Body of pancreas (tissue), 4 donors: ENCODE measurements at regions not wholly inside any gene's neighbourhood (a gene's known extent, or its start where the extent isn't known, plus 50 kb on each side); places are given as distances from the start of the nearest gene placed in this dataset.

Experiments
- POLR2A ChIP-seq, 3 donors: fragments of 450-650 bp; IDR thresholded peaks; one replicate each; pipeline ENCODE4 v1.6.1; 2016; ENCODE audit warnings: antibody characterized with exemption in 3 of 3, mild to moderate bottlenecking in 2 of 3
- TF ChIP-seq, protein P1 (sequence below), 7 experiments: fragments of 450-650 bp in 4 of 7; fragments of 200-600 bp in 3 of 7; sonication (generic) in 3 of 7; IDR thresholded peaks; one replicate each; pipeline ENCODE4 v1.5.1; 2016 to 2019; ENCODE audit warnings: antibody characterized with exemption in 7 of 7

DNA sequence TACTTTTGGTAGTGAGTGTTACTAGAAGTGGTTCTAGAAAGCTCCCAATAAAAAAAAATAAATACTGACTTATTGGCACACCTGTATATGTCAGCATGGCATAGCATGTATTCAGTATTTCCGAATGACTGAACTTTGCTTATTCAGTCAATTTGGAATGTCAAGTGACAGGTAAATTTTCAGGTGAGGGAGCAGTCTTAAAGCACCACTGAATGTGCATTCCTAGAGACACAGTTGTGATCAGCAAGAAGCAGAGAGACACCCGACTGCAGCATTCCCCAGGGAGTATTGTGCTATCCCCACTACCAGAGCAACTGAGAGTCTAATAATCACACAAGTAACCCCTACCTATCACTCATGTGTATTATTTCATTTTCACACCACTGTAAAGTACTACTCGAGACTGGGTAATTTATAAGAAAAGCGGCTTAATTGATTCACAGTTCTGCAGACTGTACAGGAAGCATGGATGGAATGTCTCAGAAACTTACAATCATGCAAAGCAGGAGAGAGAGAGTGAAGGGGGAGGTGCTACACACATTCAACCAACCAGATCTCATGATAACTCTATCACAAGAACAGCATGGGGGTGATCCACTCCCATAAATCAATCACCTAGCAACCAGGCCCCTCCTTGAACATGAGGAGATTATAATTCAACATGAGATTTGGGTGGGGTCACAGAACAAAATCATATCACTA is 201.5 kb downstream of the TBX15 start:
- TF ChIP-seq, protein P1, sequence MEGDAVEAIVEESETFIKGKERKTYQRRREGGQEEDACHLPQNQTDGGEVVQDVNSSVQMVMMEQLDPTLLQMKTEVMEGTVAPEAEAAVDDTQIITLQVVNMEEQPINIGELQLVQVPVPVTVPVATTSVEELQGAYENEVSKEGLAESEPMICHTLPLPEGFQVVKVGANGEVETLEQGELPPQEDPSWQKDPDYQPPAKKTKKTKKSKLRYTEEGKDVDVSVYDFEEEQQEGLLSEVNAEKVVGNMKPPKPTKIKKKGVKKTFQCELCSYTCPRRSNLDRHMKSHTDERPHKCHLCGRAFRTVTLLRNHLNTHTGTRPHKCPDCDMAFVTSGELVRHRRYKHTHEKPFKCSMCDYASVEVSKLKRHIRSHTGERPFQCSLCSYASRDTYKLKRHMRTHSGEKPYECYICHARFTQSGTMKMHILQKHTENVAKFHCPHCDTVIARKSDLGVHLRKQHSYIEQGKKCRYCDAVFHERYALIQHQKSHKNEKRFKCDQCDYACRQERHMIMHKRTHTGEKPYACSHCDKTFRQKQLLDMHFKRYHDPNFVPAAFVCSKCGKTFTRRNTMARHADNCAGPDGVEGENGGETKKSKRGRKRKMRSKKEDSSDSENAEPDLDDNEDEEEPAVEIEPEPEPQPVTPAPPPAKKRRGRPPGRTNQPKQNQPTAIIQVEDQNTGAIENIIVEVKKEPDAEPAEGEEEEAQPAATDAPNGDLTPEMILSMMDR (IDR thresholded peaks at IDR 0.05): no peak
- TF ChIP-seq POLR2A (IDR thresholded peaks at IDR 0.05): no peak
